Esophagus muscularis mucosa (tissue), 4 donors: ENCODE measurements at regions not wholly inside any gene's neighbourhood (a gene's known extent, or its start where the extent isn't known, plus 50 kb on each side); places are given as distances from the start of the nearest gene placed in this dataset.

ENCODE experiments used
- DNase-seq: peaks from one replicate; pipeline ENCODE4 v3.0.0-alpha.2; 2017; ENCODE audit errors: extremely low spot score
- H3K27ac ChIP-seq, 4 donors: fragments of 200-600 bp; sonication (generic); replicated peaks in 1 of 4; 1 replicate in 3 of 4; 2 replicates in 1 of 4; pipeline ENCODE4 v1.5.1; 2016 to 2019; ENCODE audit warnings: mild to moderate bottlenecking in 1 of 4
- H3K27me3 ChIP-seq, 4 donors: fragments of 200-600 bp; sonication (generic); one replicate each; pipeline versions ENCODE4 v1.5.1 to v1.6.0; 2016 to 2019
- H3K36me3 ChIP-seq, 4 donors: fragments of 200-600 bp; sonication (generic); one replicate each; pipeline ENCODE4 v1.5.1; 2016 to 2019
- H3K4me1 ChIP-seq, 4 donors: fragments of 200-600 bp; sonication (generic); one replicate each; pipeline ENCODE4 v1.5.1; 2016 to 2019
- H3K4me3 ChIP-seq, 4 donors: fragments of 200-600 bp; sonication (generic); 1 replicate in 2 of 4; 2 replicates in 2 of 4; pipeline ENCODE4 v1.5.1; 2016 to 2019; ENCODE audit warnings: mild to moderate bottlenecking in 4 of 4, moderate library complexity in 1 of 4
- H3K9me3 ChIP-seq, 4 donors: fragments of 200-600 bp; sonication (generic); 1 replicate in 3 of 4; 2 replicates in 1 of 4; pipeline ENCODE4 v1.5.1; 2016 to 2019
- EP300 ChIP-seq: sonication (generic); formaldehyde crosslinking; IDR thresholded peaks from one replicate; pipeline ENCODE4 v1.6.1; 2017; ENCODE audit warnings: antibody characterized with exemption
- POLR2A ChIP-seq: fragments of 450-650 bp; IDR thresholded peaks from one replicate; pipeline ENCODE4 v1.6.1; 2017; ENCODE audit warnings: antibody characterized with exemption, moderate library complexity, mild to moderate bottlenecking, low read depth
- POLR2AphosphoS5 ChIP-seq, 2 donors: sonication (generic); formaldehyde crosslinking; IDR thresholded peaks; one replicate each; pipeline ENCODE4 v1.6.1; 2017; ENCODE audit warnings: antibody characterized with exemption in 2 of 2
- WGBS: methylation state at CpG from one replicate; pipeline ENCODE4 v1.1.5; 2018; 5-methylcytosine and 5-hydroxymethylcytosine counted together
- intact Hi-C: fragments of 100-400 bp; cut with DNase I; formaldehyde crosslinking; loops from one replicate; pipeline ENCODE4 v1.15.1; 2023
- TF ChIP-seq, protein P1 (sequence below), 3 experiments: fragments of 200-600 bp in 2 of 3; fragments of 450-650 bp in 1 of 3; sonication (generic) in 2 of 3; IDR thresholded peaks; one replicate each; pipeline ENCODE4 v1.5.1; 2017 to 2019; ENCODE audit warnings: antibody characterized with exemption in 3 of 3, mild to moderate bottlenecking in 2 of 3, moderate library complexity in 1 of 3

DNA sequence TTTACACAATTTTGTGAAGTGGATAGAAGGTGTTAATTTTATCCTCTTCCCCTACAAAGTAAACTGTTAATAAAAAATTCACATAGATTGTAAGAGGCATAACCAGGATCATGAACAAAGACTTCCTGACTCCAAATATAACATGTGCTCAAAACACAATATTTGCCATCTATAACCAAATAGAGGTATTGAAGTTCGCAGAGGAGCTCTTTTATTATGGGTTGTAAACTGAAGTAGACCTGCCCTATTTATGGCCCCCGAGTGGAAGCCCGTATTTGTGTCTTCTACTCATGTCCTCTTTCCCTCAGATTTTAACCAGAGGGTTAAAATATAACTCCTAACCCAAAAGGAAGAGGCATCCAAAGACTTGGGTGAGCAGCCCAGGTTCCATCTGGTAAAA is 285.6 kb upstream of the COL8A1 start:
- H3K36me3 ChIP-seq = no peaks in the 10 kb centered on the region
- H3K9me3 ChIP-seq = no peaks in the 10 kb centered on the region
- 91% methylated on average over 3 of the region's 3 CpGs for WGBS

DNA sequence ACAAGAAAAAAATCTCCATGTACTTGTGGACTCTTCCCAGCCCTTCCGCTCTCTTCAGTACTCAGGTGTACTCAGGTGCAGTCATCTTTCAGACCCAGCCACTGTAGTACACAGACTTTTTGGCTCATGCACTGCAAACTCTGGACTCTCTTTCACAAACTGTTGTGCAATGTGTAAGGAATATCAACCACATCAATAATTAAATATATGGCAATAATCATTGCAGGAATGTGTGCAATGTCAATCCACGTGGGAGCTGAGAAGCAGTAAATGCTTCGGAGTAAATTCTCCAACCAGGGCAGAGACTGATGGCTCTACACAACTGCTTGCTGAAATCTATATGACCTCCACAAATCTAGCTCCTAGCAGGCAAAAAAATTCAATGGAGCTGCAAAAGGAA is 287.3 kb upstream of the COL8A1 start:
- no peaks in the 10 kb centered on the region for H3K4me1 ChIP-seq
- no peak overlapping the region for H3K4me3 ChIP-seq
- H3K27me3 ChIP-seq = no peaks in the 10 kb centered on the region
- WGBS = 93% methylated on average over 3 of the region's 3 CpGs
- no peaks in the 10 kb centered on the region for H3K36me3 ChIP-seq
- intact Hi-C loops = no loop called here
- no peak overlapping the region for H3K27ac ChIP-seq
- TF ChIP-seq, protein P1, sequence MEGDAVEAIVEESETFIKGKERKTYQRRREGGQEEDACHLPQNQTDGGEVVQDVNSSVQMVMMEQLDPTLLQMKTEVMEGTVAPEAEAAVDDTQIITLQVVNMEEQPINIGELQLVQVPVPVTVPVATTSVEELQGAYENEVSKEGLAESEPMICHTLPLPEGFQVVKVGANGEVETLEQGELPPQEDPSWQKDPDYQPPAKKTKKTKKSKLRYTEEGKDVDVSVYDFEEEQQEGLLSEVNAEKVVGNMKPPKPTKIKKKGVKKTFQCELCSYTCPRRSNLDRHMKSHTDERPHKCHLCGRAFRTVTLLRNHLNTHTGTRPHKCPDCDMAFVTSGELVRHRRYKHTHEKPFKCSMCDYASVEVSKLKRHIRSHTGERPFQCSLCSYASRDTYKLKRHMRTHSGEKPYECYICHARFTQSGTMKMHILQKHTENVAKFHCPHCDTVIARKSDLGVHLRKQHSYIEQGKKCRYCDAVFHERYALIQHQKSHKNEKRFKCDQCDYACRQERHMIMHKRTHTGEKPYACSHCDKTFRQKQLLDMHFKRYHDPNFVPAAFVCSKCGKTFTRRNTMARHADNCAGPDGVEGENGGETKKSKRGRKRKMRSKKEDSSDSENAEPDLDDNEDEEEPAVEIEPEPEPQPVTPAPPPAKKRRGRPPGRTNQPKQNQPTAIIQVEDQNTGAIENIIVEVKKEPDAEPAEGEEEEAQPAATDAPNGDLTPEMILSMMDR (IDR thresholded peaks at IDR 0.05) = no peak
- TF ChIP-seq POLR2AphosphoS5 (IDR thresholded peaks at IDR 0.05) = no peak
- TF ChIP-seq POLR2A = no peak
- TF ChIP-seq EP300 = no peak
- no peak for DNase-seq
- no peaks in the 10 kb centered on the region for H3K9me3 ChIP-seq

More for the DNA sequence above, 285.6 kb upstream of the COL8A1 start:
- TF ChIP-seq, protein P1 (IDR thresholded peaks at IDR 0.05) = no peak
- TF ChIP-seq EP300 (no peak), POLR2A (no peak), POLR2AphosphoS5 (IDR thresholded peaks at IDR 0.05) (no peak)
- intact Hi-C loops = no loop called here
- Histone ChIP-seq H3K27ac (no peak overlapping the region), H3K4me3 (no peak overlapping the region), H3K27me3 (no peaks in the 10 kb centered on the region), H3K4me1 (no peaks in the 10 kb centered on the region)
- no peak for DNase-seq

DNA sequence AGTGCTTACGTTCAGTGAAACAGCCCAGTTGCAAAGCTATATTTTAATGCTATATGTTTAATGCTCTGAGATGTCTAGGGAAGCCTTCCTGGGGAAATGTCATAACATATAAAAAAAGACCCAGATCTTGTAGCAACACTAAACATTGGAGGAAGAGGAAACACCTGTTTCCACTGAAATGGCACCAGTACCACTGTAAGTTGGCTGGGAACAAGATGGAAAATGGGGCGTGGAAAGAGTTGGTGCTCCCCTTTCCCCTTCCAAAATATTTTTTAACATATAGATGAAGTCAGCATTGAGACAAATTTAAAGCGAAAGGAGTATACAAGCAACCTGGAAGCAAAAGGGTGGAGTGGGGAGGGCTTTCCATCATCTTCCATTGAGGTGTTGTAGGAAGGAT is 289.9 kb upstream of the COL8A1 start:
- 63% methylated on average over 3 of the region's 3 CpGs for WGBS
- no peak overlapping the region for H3K4me3 ChIP-seq
- intact Hi-C loops = no loop called here

DNA sequence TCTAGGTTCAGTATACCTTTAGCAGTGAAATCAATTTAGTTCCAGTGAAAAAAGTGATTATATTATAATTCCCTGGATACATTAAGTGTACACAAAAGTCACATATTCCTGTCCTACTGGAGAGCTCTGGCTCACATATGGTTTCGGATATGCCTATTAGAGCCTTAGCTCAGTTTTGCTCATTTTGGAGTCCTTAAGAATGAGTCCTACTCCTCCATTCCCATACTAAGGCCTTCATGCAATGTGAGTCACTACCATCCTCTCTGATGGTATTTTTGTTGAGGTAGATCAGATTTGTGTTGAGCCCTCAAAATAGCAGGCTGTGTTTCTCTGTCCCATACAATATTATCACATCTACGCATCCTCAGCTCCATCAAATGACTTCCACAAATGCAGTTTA is 294.2 kb upstream of the COL8A1 start:
- DNase-seq = no peak
- no peaks in the 10 kb centered on the region for H3K27me3 ChIP-seq
- TF ChIP-seq EP300 (no peak), POLR2AphosphoS5 (IDR thresholded peaks at IDR 0.05) (no peak), POLR2A (no peak)
- TF ChIP-seq, protein P1 (IDR thresholded peaks at IDR 0.05) = no peak
- no peaks in the 10 kb centered on the region for H3K36me3 ChIP-seq
- 95% methylated on average over 2 of the region's 2 CpGs for WGBS
- no peaks in the 10 kb centered on the region for H3K4me1 ChIP-seq
- H3K9me3 ChIP-seq = peaks cover 0 to 4% (median 0%) of the 10 kb centered on the region in 4 donors
- no peak overlapping the region for H3K4me3 ChIP-seq
- H3K27ac ChIP-seq = no peak overlapping the region
- intact Hi-C loops = no loop called here

More for the DNA sequence above, 289.9 kb upstream of the COL8A1 start:
- H3K4me1 ChIP-seq = no peaks in the 10 kb centered on the region
- H3K27me3 ChIP-seq = no peaks in the 10 kb centered on the region
- TF ChIP-seq POLR2AphosphoS5 (IDR thresholded peaks at IDR 0.05) = no peak
- TF ChIP-seq EP300 = no peak
- TF ChIP-seq, protein P1 (IDR thresholded peaks at IDR 0.05) = no peak
- TF ChIP-seq POLR2A = no peak
- no peak for DNase-seq
- H3K36me3 ChIP-seq = no peaks in the 10 kb centered on the region
- H3K9me3 ChIP-seq = no peaks in the 10 kb centered on the region
- no peak overlapping the region for H3K27ac ChIP-seq

DNA sequence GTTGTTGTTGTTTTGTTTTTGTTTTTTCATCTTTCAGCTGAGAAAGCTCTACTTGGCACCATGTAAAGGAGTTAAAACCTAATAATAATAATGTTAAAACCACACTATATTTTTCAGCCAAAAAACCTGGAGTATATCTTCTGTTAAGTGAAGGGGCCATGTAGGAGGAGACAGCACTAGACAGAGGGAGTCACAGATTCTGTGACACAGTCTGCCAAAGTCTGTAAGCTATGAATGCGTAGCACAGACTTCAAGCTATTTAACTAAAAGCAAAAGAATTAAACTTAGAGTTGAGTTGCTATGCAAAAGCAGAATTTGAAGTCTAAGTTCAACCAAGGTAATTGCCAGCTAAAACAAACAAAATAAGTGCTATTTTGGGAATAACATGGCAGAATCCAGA is 296.0 kb upstream of the COL8A1 start:
- 47% methylated on average over 1 of the region's 1 CpG for WGBS
- Histone ChIP-seq H3K4me1 (no peaks in the 10 kb centered on the region), H3K9me3 (peaks cover 0 to 7% (median 0%) of the 10 kb centered on the region in 4 donors), H3K4me3 (no peak overlapping the region), H3K27me3 (no peaks in the 10 kb centered on the region), H3K36me3 (no peaks in the 10 kb centered on the region), H3K27ac (no peak overlapping the region)
- TF ChIP-seq POLR2A = no peak
- TF ChIP-seq POLR2AphosphoS5 (IDR thresholded peaks at IDR 0.05) = no peak
- TF ChIP-seq, protein P1 (IDR thresholded peaks at IDR 0.05) = no peak
- TF ChIP-seq EP300 = no peak
- intact Hi-C loops = no loop called here
- no peak for DNase-seq
